NCI-H2227 (cell line): ENCODE measurements at regions not wholly inside any gene's neighbourhood (a gene's known extent, or its start where the extent isn't known, plus 50 kb on each side); places are given as distances from the start of the nearest gene placed in this dataset.

Experiments used
- DNase-seq: peaks from one replicate; lab custom pipeline; 2025; ENCODE audit not compliant: unreplicated experiment; lab: John Stamatoyannopoulos, UW

GRCh38 chr20:17858450-17859001, 110.1 kb downstream of the SNX5 start:
- DNase-seq: no peak

- no peak for DNase-seq
Measured at GRCh38 chr20:17857639-17858449, 110.8 kb downstream of the SNX5 start.

GRCh38 chr20:17856837-17857605, 111.6 kb downstream of the SNX5 start:
- no peak for DNase-seq

GRCh38 chr20:17856024-17856564, 112.5 kb downstream of the SNX5 start:
- no peak for DNase-seq

GRCh38 chr20:17854307-17854903, 114.2 kb downstream of the SNX5 start:
- peak; percentile 30 for DNase-seq

GRCh38 chr20:17852323-17852722, 116.3 kb downstream of the SNX5 start:
- DNase-seq: no peak

GRCh38 chr20:17850684-17851026, 117.9 kb downstream of the SNX5 start:
- DNase-seq: no peak

GRCh38 chr20:17849901-17850683, 118.5 kb downstream of the SNX5 start:
- DNase-seq: no peak

GRCh38 chr20:17849138-17849900, 119.3 kb downstream of the SNX5 start:
- no peak for DNase-seq

- no peak for DNase-seq
Measured at GRCh38 chr20:17848249-17849048, 120.1 kb downstream of the SNX5 start.

GRCh38 chr20:17845701-17846475, 122.7 kb downstream of the SNX5 start:
- DNase-seq: no peak

GRCh38 chr20:17844549-17845298, 123.9 kb downstream of the SNX5 start:
- no peak for DNase-seq

GRCh38 chr20:17844133-17844429, 124.5 kb downstream of the SNX5 start:
- DNase-seq: no peak

GRCh38 chr20:17843246-17844132, 125.1 kb downstream of the SNX5 start:
- no peak for DNase-seq

- no peak for DNase-seq
Measured at GRCh38 chr20:17841751-17842215, 126.8 kb downstream of the SNX5 start.

- DNase-seq: no peak
Measured at GRCh38 chr20:17840423-17840822, 128.2 kb downstream of the SNX5 start.

- DNase-seq: no peak
Measured at GRCh38 chr20:17838921-17839320, 129.7 kb downstream of the SNX5 start.
